ENCODE measurements at regions not wholly inside any gene's neighbourhood (a gene's known extent, or its start where the extent isn't known, plus 50 kb on each side); places are given as distances from the start of the nearest gene placed in this dataset.
"Not testable (repeated sequence)": the region's sequence is repeated elsewhere in the genome, so short reads cannot be mapped to it uniquely, and the experiment has no call there.

- not testable (repeated sequence) for TF ChIP-seq CTCF (IDR thresholded peaks at IDR 0.05; ENCODE audit: insufficient read depth, low read length, poor library complexity, severe bottlenecking); EZH2phosphoT487 (conservative IDR thresholded peaks at IDR 0.05; ENCODE audit: low read length)
Observed at GRCh38 chr2:57251495-57251894, 795.1 kb upstream of the VRK2 start.

Data from SU-DHL-6 (cell line).